ENCODE measurements at regions not wholly inside any gene's neighbourhood (a gene's known extent, or its start where the extent isn't known, plus 50 kb on each side); places are given as distances from the start of the nearest gene placed in this dataset.

GRCh38 chr15:70463453-70463834 lies 299.9 kb downstream of the UACA start:
- TF ChIP-seq CTCF (IDR thresholded peaks at IDR 0.05; ENCODE audit: poor library complexity) (no peak), EZH2 (IDR thresholded peaks at IDR 0.05; ENCODE audit: borderline replicate concordance) (no peak), EZH2phosphoT487 (IDR thresholded peaks at IDR 0.05; ENCODE audit: low read depth, severe bottlenecking, unreplicated experiment) (no peak)

Measured in hepatocyte (in vitro differentiated cells).